Osteocyte (in vitro differentiated cells): ENCODE measurements at regions not wholly inside any gene's neighbourhood (a gene's known extent, or its start where the extent isn't known, plus 50 kb on each side); places are given as distances from the start of the nearest gene placed in this dataset.
"Not testable (repeated sequence)": the region's sequence is repeated elsewhere in the genome, so short reads cannot be mapped to it uniquely, and the experiment has no call there.

Experiments used
- DNase-seq: peaks from one replicate; pipeline ENCODE4 v3.0.0; 2021; ENCODE audit warnings: mixed read lengths; ENCODE audit not compliant: unreplicated experiment; ENCODE audit errors: extremely low spot score
- H3K27ac Mint-ChIP-seq: one replicate; pipeline ENCODE4 v1.8.0; 2021; ENCODE audit warnings: mild to moderate bottlenecking, mixed read lengths; ENCODE audit not compliant: unreplicated experiment
- H3K27me3 Mint-ChIP-seq: one replicate; pipeline ENCODE4 v1.8.0; 2021; ENCODE audit warnings: mixed read lengths; ENCODE audit not compliant: unreplicated experiment
- H3K36me3 Mint-ChIP-seq: one replicate; pipeline ENCODE4 v1.8.0; 2021; ENCODE audit warnings: mixed read lengths; ENCODE audit not compliant: unreplicated experiment
- H3K4me1 Mint-ChIP-seq: one replicate; pipeline ENCODE4 v1.8.0; 2021; ENCODE audit warnings: mixed read lengths; ENCODE audit not compliant: unreplicated experiment
- H3K4me3 Mint-ChIP-seq: one replicate; pipeline ENCODE4 v1.8.0; 2021; ENCODE audit warnings: mild to moderate bottlenecking, moderate library complexity, mixed read lengths; ENCODE audit not compliant: unreplicated experiment
- H3K9me3 Mint-ChIP-seq: one replicate; pipeline ENCODE4 v1.8.0; 2021; ENCODE audit warnings: mixed read lengths; ENCODE audit not compliant: unreplicated experiment
- CTCF ChIP-seq: fragments of 200-600 bp; sonication (generic); IDR thresholded peaks from 2 replicates; pipeline ENCODE4 v1.5.0; 2021; ENCODE audit warnings: antibody characterized with exemption, mild to moderate bottlenecking, moderate library complexity

DNA sequence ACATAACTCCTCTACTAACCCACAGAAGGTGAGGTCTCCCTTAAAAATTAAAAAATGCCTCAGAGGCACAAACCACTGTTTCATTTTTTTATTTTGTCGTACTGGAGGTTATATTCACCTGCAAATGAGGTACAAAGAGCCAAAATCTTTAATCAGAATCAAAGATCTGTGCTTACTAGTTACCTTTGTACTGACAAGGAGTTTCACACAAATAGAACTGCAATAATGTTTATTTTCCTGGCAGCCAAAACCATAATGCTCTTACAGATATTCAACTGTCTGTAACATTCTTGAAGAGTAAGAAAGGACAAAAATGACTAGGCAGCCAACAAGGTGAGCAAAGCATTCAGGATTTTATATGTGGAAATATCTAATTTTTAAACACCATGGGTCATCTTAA lies 105.1 kb upstream of the NOL4 start:
- Mint-ChIP-seq H3K4me1 (peaks cover 2% of the 10 kb centered on the region), H3K9me3 (peaks cover 19% of the 10 kb centered on the region), H3K27ac (no peak overlapping the region), H3K27me3 (no peaks in the 10 kb centered on the region), H3K4me3 (no peak overlapping the region), H3K36me3 (peaks cover 5% of the 10 kb centered on the region)
- TF ChIP-seq CTCF = no peak
- no peak for DNase-seq

- no peak for TF ChIP-seq CTCF
- Mint-ChIP-seq H3K36me3 (peaks cover 5% of the 10 kb centered on the region), H3K27me3 (no peaks in the 10 kb centered on the region), H3K4me1 (peaks cover 2% of the 10 kb centered on the region), H3K9me3 (peaks cover 19% of the 10 kb centered on the region), H3K27ac (no peak overlapping the region), H3K4me3 (no peak overlapping the region)
- no peak for DNase-seq
Observed at GRCh38 chr18:34330308-34330707, 105.6 kb upstream of the NOL4 start.

DNA sequence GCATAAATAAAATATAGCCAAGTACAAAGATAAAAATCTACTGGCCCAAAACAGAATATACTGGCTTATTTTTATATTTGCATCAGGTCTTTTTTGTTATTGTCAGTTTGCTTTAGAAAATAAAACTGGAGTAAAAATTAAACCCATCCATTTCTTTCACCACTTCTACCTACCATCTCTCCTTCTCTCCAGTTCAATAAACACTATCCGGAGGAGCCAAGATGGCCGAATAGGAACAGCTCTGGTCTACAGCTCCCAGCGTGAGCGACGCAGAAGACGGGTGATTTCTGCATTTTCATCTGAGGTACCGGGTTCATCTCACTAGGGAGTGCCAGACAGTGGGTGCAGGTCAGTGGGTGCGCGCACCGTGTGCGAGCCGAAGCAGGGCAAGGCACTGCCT lies 106.2 kb upstream of the NOL4 start:
- H3K27ac Mint-ChIP-seq, H3K27me3 Mint-ChIP-seq, H3K4me1 Mint-ChIP-seq, DNase-seq, H3K36me3 Mint-ChIP-seq: not testable (repeated sequence)
- peak overlapping the region; percentile 53 for H3K4me3 Mint-ChIP-seq
- peaks cover 19% of the 10 kb centered on the region for H3K9me3 Mint-ChIP-seq

- Mint-ChIP-seq H3K9me3 (peaks cover 18% of the 10 kb centered on the region), H3K4me3 (peak overlapping the region; percentile 53)
- H3K27me3 Mint-ChIP-seq, H3K4me1 Mint-ChIP-seq, H3K27ac Mint-ChIP-seq, DNase-seq, H3K36me3 Mint-ChIP-seq: not testable (repeated sequence)
Observed at GRCh38 chr18:34331343-34331742, 106.6 kb upstream of the NOL4 start.

GRCh38 chr18:34339155-34339554 lies 114.4 kb upstream of the NOL4 start:
- TF ChIP-seq CTCF = no peak
- Mint-ChIP-seq H3K4me1 (peaks cover 16% of the 10 kb centered on the region), H3K4me3 (no peak overlapping the region), H3K27ac (no peak overlapping the region), H3K36me3 (no peaks in the 10 kb centered on the region), H3K27me3 (no peaks in the 10 kb centered on the region), H3K9me3 (peaks cover 5% of the 10 kb centered on the region)
- DNase-seq = no peak

DNA sequence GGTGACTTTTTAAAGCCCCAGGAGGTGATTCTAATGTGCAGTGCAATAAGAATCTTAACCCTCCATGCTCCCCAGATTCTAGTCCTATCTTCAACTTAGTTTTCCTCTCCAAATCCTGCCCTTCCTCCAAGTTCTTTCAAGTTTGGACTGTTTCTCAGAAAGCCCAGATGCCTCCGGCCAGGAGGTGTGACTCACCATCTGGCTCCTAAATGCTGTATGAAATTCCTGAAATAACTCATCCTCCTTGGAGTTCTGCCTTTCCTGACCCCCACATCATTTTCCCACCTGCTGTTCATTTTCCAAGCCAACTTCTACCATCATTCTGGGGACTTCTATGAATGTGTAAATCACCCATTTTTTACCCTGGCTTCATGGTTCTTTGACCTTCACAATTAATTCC lies 118.2 kb upstream of the NOL4 start:
- TF ChIP-seq CTCF = no peak
- Mint-ChIP-seq H3K9me3 (peaks cover 5% of the 10 kb centered on the region), H3K27me3 (no peaks in the 10 kb centered on the region), H3K4me1 (peaks cover 30% of the 10 kb centered on the region), H3K27ac (no peak overlapping the region), H3K4me3 (no peak overlapping the region), H3K36me3 (no peaks in the 10 kb centered on the region)
- no peak for DNase-seq
